ENCODE measurements at regions not wholly inside any gene's neighbourhood (a gene's known extent, or its start where the extent isn't known, plus 50 kb on each side); places are given as distances from the start of the nearest gene placed in this dataset.

DNA sequence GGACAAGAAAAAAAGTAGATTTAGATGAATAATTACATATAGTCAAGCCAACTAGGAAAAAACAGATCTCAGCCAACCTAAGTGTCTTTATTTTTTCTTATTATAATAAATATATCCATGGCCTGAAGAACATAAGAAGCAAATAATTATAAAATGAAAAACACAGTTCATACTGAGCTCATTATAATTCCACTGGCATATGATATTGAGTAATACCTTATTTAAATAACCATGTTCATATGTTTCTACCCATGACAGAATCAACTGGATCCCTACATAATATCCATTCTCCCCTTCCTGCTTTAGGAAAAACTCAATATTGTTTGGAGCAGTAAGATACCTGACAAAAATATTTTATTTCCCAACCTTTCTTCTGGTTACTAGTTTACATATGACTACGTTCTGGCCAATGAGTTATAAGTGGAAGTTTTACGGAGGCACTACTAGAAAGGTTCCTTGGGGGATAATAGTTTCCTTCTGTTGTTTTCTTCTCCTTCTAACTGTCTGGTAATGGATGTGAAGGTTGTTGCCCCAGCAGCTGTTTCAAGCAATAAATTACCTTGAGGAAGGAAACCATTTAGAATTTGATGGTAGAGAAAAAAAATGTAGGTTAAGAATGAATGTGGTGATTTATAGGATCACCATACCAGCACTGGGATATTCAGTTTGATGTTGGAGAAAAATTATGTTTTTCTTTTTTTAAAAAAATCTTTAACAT, 184.1 kb upstream of the MBNL1 start:
- Histone ChIP-seq H3K9me2 (replicated peaks; ENCODE audit: insufficient read depth, low read length) (0 out of 2 replicates have a peak, but pooled peaks cover 3% of the 10 kb centered on the region), H3K36me3 (ENCODE audit: insufficient read depth, low read length) (no peaks in the 10 kb centered on the region), H3K4me1 (ENCODE audit: low read length) (no peaks in the 10 kb centered on the region), H3K9ac (ENCODE audit: low read length) (no peak overlapping the region), H3K4me2 (ENCODE audit: low read depth, low read length, poor library complexity, severe bottlenecking) (no peak overlapping the region), H3K4me3 (ENCODE audit: low read length) (no peak overlapping the region), H3K9me3 (ENCODE audit: low read length) (no peaks in the 10 kb centered on the region), H2AFZ (ENCODE audit: low read length) (no peak overlapping the region), H3K79me2 (ENCODE audit: low read length) (no peaks in the 10 kb centered on the region), H4K20me1 (ENCODE audit: insufficient read depth, low read depth, low read length) (no peaks in the 10 kb centered on the region), H3K27me3 (ENCODE audit: low read length) (no peaks in the 10 kb centered on the region), H3K27ac (ENCODE audit: low read length) (no peak overlapping the region)
- no peak for DNase-seq

DNA sequence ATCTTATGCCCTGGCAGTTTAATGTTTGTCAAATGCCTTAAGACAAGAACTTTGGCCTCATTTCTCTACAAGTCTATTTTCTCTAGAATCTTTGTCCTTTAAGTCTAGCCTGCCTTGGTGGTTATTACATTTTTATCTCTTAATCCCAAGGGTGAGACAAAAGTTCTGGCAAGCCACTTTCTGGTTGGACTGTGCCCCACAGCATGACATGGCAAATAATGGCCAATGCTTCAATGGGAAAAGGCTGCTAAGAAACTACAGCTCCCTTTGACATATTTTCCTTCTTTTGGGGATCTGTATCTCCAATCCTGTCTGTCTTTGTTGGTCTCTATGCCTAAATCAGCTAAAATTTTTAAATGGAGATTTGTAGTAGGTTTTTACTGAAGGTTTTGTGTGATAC, 181.6 kb upstream of the MBNL1 start:
- H2AFZ ChIP-seq (ENCODE audit: low read length) = no peak overlapping the region
- H3K27ac ChIP-seq (ENCODE audit: low read length) = no peak overlapping the region
- DNase-seq = no peak
- no peaks in the 10 kb centered on the region for H3K36me3 ChIP-seq (ENCODE audit: insufficient read depth, low read length)
- H3K4me2 ChIP-seq (ENCODE audit: low read depth, low read length, poor library complexity, severe bottlenecking) = no peak overlapping the region
- H3K9ac ChIP-seq (ENCODE audit: low read length) = no peak overlapping the region
- H3K9me3 ChIP-seq (ENCODE audit: low read length) = no peaks in the 10 kb centered on the region
- 0 out of 2 replicates have a peak, but pooled peaks cover 3% of the 10 kb centered on the region for H3K9me2 ChIP-seq (replicated peaks; ENCODE audit: insufficient read depth, low read length)
- no peak overlapping the region for H3K4me3 ChIP-seq (ENCODE audit: low read length)
- H3K27me3 ChIP-seq (ENCODE audit: low read length) = no peaks in the 10 kb centered on the region
- H3K79me2 ChIP-seq (ENCODE audit: low read length) = no peaks in the 10 kb centered on the region
- no peaks in the 10 kb centered on the region for H3K4me1 ChIP-seq (ENCODE audit: low read length)
- H4K20me1 ChIP-seq (ENCODE audit: insufficient read depth, low read depth, low read length) = no peaks in the 10 kb centered on the region

DNA sequence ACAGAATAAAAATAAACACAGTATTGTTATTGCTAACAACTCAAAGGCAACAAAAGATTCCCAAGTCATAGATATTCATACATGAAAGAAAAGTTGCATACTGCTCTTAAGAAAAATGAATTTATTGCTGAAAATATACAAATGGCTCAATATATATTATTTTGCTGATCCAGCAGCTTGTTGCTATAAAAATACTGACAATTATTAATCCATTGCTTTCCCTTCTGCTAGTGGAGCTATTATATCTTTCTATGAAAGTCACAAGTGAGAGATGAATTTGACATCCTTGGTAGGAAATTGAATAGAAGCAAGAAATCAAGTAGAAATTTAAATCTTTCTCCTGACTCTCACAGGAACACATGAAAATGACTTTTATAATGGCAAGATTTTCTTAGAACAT, 179.2 kb upstream of the MBNL1 start:
- no peak overlapping the region for H3K9ac ChIP-seq (ENCODE audit: low read length)

DNA sequence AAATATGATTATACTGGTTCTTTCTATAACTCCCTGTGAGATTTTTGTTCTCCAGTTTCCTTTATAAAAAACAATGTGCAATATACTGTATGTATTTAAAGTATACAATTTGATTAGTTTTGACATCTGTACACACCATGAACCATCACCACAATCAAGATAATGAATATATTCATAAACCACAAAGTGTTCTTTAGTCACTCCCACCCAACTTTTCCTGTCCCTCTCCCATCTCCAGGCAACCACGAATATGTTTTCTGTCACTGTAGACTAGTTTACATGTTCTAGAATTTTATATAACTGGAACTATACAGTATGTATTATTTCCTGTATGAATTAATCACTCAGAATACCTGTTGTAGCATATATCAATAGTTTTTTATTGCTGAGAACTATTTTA, 177.0 kb upstream of the MBNL1 start:
- Histone ChIP-seq H3K27ac (ENCODE audit: low read length) (no peak overlapping the region), H3K4me1 (ENCODE audit: low read length) (no peaks in the 10 kb centered on the region)

More for the DNA sequence above, 179.2 kb upstream of the MBNL1 start:
- Histone ChIP-seq H3K4me3 (ENCODE audit: low read length) (no peak overlapping the region), H3K27ac (ENCODE audit: low read length) (no peak overlapping the region), H3K9me3 (ENCODE audit: low read length) (no peaks in the 10 kb centered on the region), H3K9me2 (replicated peaks; ENCODE audit: insufficient read depth, low read length) (0 out of 2 replicates have a peak, but pooled peaks cover 3% of the 10 kb centered on the region), H3K27me3 (ENCODE audit: low read length) (no peaks in the 10 kb centered on the region), H3K79me2 (ENCODE audit: low read length) (no peaks in the 10 kb centered on the region), H3K4me2 (ENCODE audit: low read depth, low read length, poor library complexity, severe bottlenecking) (no peak overlapping the region), H3K36me3 (ENCODE audit: insufficient read depth, low read length) (no peaks in the 10 kb centered on the region), H4K20me1 (ENCODE audit: insufficient read depth, low read depth, low read length) (no peaks in the 10 kb centered on the region), H3K4me1 (ENCODE audit: low read length) (no peaks in the 10 kb centered on the region), H2AFZ (ENCODE audit: low read length) (no peak overlapping the region)
- no peak for DNase-seq

DNA sequence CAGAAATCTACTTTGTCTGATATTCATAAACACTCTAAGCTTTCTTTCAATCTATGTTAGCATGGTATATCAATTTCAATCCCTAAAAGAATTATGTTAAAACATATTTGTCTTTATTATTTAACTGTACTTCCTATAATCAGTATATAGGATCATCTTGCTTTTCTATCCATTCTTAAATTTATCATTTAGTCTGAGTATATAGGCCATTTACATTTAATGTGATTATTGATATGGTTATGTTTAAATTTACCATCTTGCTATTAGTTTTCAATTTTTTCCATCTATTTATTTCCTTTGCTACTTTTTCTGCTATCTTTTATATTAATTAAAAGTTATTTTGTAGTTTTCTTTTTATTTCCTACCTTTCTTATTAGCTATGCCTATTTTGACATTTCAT, 174.8 kb upstream of the MBNL1 start:
- Histone ChIP-seq H3K4me3 (ENCODE audit: low read length) (no peak overlapping the region), H3K9ac (ENCODE audit: low read length) (no peak overlapping the region), H3K9me3 (ENCODE audit: low read length) (no peaks in the 10 kb centered on the region), H2AFZ (ENCODE audit: low read length) (no peak overlapping the region), H3K27ac (ENCODE audit: low read length) (no peak overlapping the region), H3K36me3 (ENCODE audit: insufficient read depth, low read length) (no peaks in the 10 kb centered on the region), H3K9me2 (replicated peaks; ENCODE audit: insufficient read depth, low read length) (no peaks in the 10 kb centered on the region), H3K4me2 (ENCODE audit: low read depth, low read length, poor library complexity, severe bottlenecking) (no peak overlapping the region), H4K20me1 (ENCODE audit: insufficient read depth, low read depth, low read length) (no peaks in the 10 kb centered on the region), H3K27me3 (ENCODE audit: low read length) (no peaks in the 10 kb centered on the region), H3K79me2 (ENCODE audit: low read length) (no peaks in the 10 kb centered on the region), H3K4me1 (ENCODE audit: low read length) (no peaks in the 10 kb centered on the region)
- no peak for DNase-seq

More for the DNA sequence above, 177.0 kb upstream of the MBNL1 start:
- H3K4me2 ChIP-seq (ENCODE audit: low read depth, low read length, poor library complexity, severe bottlenecking) = no peak overlapping the region
- H3K27me3 ChIP-seq (ENCODE audit: low read length) = no peaks in the 10 kb centered on the region
- no peaks in the 10 kb centered on the region for H4K20me1 ChIP-seq (ENCODE audit: insufficient read depth, low read depth, low read length)
- no peaks in the 10 kb centered on the region for H3K79me2 ChIP-seq (ENCODE audit: low read length)
- no peaks in the 10 kb centered on the region for H3K9me3 ChIP-seq (ENCODE audit: low read length)
- H2AFZ ChIP-seq (ENCODE audit: low read length) = no peak overlapping the region
- no peak overlapping the region for H3K4me3 ChIP-seq (ENCODE audit: low read length)
- H3K9ac ChIP-seq (ENCODE audit: low read length) = no peak overlapping the region
- no peaks in the 10 kb centered on the region for H3K9me2 ChIP-seq (replicated peaks; ENCODE audit: insufficient read depth, low read length)
- DNase-seq = no peak
- H3K36me3 ChIP-seq (ENCODE audit: insufficient read depth, low read length) = no peaks in the 10 kb centered on the region

DNA sequence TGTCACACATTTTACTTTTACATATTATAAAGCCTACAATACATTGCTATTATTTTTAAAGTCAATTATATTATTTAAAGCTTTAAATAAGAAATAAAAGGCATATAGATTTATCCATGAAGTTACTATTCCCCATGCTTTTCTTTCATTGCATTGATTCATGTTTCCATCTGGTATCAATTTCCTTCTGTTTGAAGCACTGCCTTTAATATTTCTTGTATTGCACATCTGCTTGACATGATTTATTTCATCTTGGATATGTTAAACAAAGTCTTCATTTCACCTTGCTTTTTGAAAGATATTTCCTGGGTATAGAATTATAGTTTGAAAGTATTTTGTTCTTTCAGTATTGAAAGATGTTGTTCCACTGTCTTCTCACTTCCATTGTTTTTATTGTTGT, 174.3 kb upstream of the MBNL1 start:
- Histone ChIP-seq H3K79me2 (ENCODE audit: low read length) (no peaks in the 10 kb centered on the region), H3K4me1 (ENCODE audit: low read length) (no peaks in the 10 kb centered on the region), H3K4me3 (ENCODE audit: low read length) (no peak overlapping the region), H3K27ac (ENCODE audit: low read length) (no peak overlapping the region), H3K9me2 (replicated peaks; ENCODE audit: insufficient read depth, low read length) (no peaks in the 10 kb centered on the region), H3K36me3 (ENCODE audit: insufficient read depth, low read length) (no peaks in the 10 kb centered on the region), H3K9ac (ENCODE audit: low read length) (no peak overlapping the region), H3K27me3 (ENCODE audit: low read length) (no peaks in the 10 kb centered on the region), H4K20me1 (ENCODE audit: insufficient read depth, low read depth, low read length) (no peaks in the 10 kb centered on the region), H2AFZ (ENCODE audit: low read length) (no peak overlapping the region), H3K4me2 (ENCODE audit: low read depth, low read length, poor library complexity, severe bottlenecking) (no peak overlapping the region), H3K9me3 (ENCODE audit: low read length) (no peaks in the 10 kb centered on the region)
- DNase-seq = no peak

DNA sequence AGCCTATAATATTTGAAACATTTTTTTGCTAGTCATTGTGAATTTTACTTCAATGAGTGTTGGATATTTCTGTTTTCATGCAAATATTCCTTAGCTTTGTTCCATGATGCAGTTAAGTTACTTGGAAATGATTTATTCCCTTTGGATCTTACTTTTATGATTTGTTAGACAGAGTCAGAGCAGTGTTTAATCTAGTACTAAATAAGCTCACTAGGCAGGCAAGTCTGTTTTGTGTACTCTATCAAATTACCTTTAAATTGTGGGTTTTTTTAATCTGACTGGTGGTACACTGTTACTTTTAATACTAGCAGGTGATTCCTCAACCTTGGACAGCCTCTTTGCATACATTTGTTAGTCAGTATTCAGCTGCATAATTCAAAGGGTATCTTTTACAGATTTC, 173.3 kb upstream of the MBNL1 start:
- Histone ChIP-seq H3K79me2 (ENCODE audit: low read length) (no peaks in the 10 kb centered on the region), H3K27ac (ENCODE audit: low read length) (no peak overlapping the region), H3K4me3 (ENCODE audit: low read length) (no peak overlapping the region), H4K20me1 (ENCODE audit: insufficient read depth, low read depth, low read length) (no peaks in the 10 kb centered on the region), H3K4me1 (ENCODE audit: low read length) (no peaks in the 10 kb centered on the region), H3K9me2 (replicated peaks; ENCODE audit: insufficient read depth, low read length) (no peaks in the 10 kb centered on the region), H3K9me3 (ENCODE audit: low read length) (no peaks in the 10 kb centered on the region), H3K36me3 (ENCODE audit: insufficient read depth, low read length) (no peaks in the 10 kb centered on the region), H2AFZ (ENCODE audit: low read length) (no peak overlapping the region), H3K27me3 (ENCODE audit: low read length) (no peaks in the 10 kb centered on the region), H3K4me2 (ENCODE audit: low read depth, low read length, poor library complexity, severe bottlenecking) (no peak overlapping the region), H3K9ac (ENCODE audit: low read length) (no peak overlapping the region)
- DNase-seq = no peak

DNA sequence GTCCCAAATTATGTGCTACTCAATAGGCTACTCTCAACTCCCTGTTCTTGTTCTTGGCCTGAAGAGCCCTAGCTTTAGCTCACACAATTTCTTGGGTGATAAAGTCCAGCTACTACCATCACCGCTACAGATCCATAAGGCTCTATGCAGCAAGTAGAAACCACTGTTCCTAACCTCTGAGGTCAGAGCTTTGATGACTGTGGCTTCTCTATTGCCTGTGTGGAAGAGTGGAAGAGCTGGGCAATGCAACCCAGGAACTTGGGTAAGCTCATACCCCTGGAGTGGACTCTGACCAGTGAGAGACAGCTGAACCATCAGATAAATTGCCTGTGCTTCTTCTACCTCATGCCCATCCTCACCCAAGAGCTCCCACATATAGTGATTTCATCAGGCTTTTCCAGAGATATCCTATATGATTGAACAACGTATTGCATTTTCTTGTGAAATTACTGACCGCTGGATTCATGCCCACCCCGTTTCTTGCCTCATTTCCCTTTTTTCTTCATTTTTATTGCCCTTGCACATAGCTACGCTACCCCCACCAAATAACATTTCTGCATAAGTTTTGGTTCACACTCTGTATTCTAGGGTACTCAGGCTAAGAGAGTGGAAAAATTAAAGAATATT, 172.3 kb upstream of the MBNL1 start:
- Histone ChIP-seq H3K27me3 (ENCODE audit: low read length) (no peaks in the 10 kb centered on the region), H2AFZ (ENCODE audit: low read length) (no peak overlapping the region), H3K27ac (ENCODE audit: low read length) (no peak overlapping the region), H3K9me3 (ENCODE audit: low read length) (no peaks in the 10 kb centered on the region), H3K36me3 (ENCODE audit: insufficient read depth, low read length) (no peaks in the 10 kb centered on the region), H4K20me1 (ENCODE audit: insufficient read depth, low read depth, low read length) (no peaks in the 10 kb centered on the region), H3K9ac (ENCODE audit: low read length) (no peak overlapping the region), H3K4me1 (ENCODE audit: low read length) (no peaks in the 10 kb centered on the region), H3K4me3 (ENCODE audit: low read length) (no peak overlapping the region), H3K4me2 (ENCODE audit: low read depth, low read length, poor library complexity, severe bottlenecking) (no peak overlapping the region), H3K9me2 (replicated peaks; ENCODE audit: insufficient read depth, low read length) (no peaks in the 10 kb centered on the region), H3K79me2 (ENCODE audit: low read length) (no peaks in the 10 kb centered on the region)
- no peak for DNase-seq
